ENCODE measurements at regions not wholly inside any gene's neighbourhood (a gene's known extent, or its start where the extent isn't known, plus 50 kb on each side); places are given as distances from the start of the nearest gene placed in this dataset.

DNA sequence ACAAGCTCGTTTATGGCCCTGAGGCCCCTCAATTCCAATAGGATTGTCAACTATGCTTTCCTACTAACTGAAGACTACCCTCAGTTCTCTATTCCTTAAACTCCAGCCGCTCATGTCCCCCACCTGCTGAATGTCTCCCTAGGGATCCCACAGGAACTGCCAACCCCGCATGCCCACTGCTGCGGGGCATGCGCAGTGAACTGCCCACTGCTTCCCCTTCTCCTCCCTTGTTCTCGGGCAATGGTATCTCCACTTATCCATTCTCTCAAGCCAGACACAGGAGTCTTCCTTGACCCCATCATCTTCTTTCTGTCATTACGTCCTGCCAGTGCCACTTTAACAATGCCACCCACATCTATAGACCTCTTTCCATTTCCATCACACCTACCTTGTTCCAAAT lies 90.0 kb downstream of the FGF18 start:
- no peaks in the 10 kb centered on the region for H4K20me1 ChIP-seq
- no peak for TF ChIP-seq Cebpa-rat (IDR thresholded peaks at IDR 0.05)
- no peak overlapping the region for H3K4me3 ChIP-seq
- H3K9me3 ChIP-seq: no peaks in the 10 kb centered on the region
- no peaks in the 10 kb centered on the region for H3K36me3 ChIP-seq
- H3K27me3 ChIP-seq: no peaks in the 10 kb centered on the region
- no peaks in the 10 kb centered on the region for H3K4me1 ChIP-seq
- H3K9ac ChIP-seq: no peak overlapping the region
- H3K27ac ChIP-seq: no peak overlapping the region
- H3K4me2 ChIP-seq: no peak overlapping the region

DNA sequence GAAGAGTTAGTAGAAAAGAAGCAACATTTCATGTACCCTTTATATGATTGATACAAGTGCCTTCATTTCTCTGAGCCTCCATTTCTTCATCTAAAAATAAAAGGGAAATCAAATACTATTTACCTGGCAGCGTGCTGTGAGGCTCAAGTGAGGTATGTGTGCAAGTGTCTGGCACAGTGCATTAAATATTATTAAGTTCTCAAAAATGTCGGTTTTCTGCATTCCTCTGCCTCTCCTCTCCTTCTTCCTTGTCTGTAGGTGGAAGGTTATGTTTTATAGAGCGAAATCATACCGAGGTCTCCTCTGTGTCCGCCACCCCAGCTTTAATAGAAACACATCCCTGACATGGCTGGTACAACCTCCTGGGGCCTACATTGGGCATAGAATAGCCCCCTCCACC lies 93.0 kb downstream of the FGF18 start:
- no peak overlapping the region for H3K27ac ChIP-seq
- no peak overlapping the region for H3K4me3 ChIP-seq
- H3K27me3 ChIP-seq: no peaks in the 10 kb centered on the region
- no peaks in the 10 kb centered on the region for H4K20me1 ChIP-seq
- no peak overlapping the region for H3K4me2 ChIP-seq
- H3K4me1 ChIP-seq: no peaks in the 10 kb centered on the region
- H3K9ac ChIP-seq: no peak overlapping the region
- H3K9me3 ChIP-seq: no peaks in the 10 kb centered on the region
- no peak for TF ChIP-seq Cebpa-rat (IDR thresholded peaks at IDR 0.05)
- H3K36me3 ChIP-seq: no peaks in the 10 kb centered on the region

DNA sequence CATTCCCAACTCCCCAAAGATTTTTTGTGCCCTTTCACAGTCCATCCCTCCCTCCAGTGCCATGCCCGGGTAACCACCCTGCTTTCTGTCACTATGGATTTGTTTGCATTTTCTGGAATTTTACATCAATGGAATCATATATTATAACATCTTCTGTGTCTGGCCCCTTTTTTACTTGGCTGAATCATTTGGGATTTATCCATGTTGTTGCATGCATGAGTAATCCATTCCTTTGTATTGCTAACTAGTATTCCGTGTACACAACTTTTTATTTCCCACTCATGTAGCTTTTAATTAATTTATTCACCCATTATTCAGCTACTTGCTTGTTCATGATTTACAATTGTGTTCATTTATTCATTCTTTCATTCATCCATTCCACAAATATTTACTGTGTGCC lies 94.1 kb downstream of the FGF18 start:
- no peaks in the 10 kb centered on the region for H3K27me3 ChIP-seq
- H3K9me3 ChIP-seq: no peaks in the 10 kb centered on the region
- TF ChIP-seq Cebpa-rat (IDR thresholded peaks at IDR 0.05): no peak

DNA sequence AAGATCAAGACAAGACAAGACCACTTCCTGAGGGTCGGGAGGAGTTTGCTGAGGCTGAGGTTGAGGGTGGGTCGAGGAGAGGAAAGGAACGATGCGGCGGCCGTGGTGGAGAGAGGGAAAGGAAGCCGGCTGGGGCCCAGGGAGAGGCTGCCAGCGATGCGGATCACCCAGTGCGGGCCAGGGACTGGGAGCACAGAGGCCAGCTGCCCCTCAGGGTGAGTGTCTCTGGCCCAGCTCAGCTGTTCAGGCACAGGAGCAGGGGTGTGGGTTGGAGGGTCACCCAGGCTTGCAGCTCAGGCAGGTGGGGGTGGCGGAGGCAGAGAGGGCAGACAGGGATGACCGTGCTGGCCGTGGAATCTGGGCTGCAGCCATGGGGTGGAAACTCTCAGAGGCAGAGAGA lies 99.5 kb downstream of the FGF18 start:
- Histone ChIP-seq H3K9ac (no peak overlapping the region), H3K4me3 (no peak overlapping the region), H3K9me3 (no peaks in the 10 kb centered on the region), H4K20me1 (no peaks in the 10 kb centered on the region), H3K4me2 (no peak overlapping the region), H3K27me3 (no peaks in the 10 kb centered on the region), H3K27ac (no peak overlapping the region), H3K36me3 (no peaks in the 10 kb centered on the region), H3K4me1 (no peaks in the 10 kb centered on the region)
- no peak for TF ChIP-seq Cebpa-rat (IDR thresholded peaks at IDR 0.05)

More for the DNA sequence above, 94.1 kb downstream of the FGF18 start:
- Histone ChIP-seq H3K4me2 (no peak overlapping the region), H3K9ac (no peak overlapping the region), H3K27ac (no peak overlapping the region), H3K4me3 (no peak overlapping the region), H3K36me3 (no peaks in the 10 kb centered on the region), H4K20me1 (no peaks in the 10 kb centered on the region), H3K4me1 (no peaks in the 10 kb centered on the region)

DNA sequence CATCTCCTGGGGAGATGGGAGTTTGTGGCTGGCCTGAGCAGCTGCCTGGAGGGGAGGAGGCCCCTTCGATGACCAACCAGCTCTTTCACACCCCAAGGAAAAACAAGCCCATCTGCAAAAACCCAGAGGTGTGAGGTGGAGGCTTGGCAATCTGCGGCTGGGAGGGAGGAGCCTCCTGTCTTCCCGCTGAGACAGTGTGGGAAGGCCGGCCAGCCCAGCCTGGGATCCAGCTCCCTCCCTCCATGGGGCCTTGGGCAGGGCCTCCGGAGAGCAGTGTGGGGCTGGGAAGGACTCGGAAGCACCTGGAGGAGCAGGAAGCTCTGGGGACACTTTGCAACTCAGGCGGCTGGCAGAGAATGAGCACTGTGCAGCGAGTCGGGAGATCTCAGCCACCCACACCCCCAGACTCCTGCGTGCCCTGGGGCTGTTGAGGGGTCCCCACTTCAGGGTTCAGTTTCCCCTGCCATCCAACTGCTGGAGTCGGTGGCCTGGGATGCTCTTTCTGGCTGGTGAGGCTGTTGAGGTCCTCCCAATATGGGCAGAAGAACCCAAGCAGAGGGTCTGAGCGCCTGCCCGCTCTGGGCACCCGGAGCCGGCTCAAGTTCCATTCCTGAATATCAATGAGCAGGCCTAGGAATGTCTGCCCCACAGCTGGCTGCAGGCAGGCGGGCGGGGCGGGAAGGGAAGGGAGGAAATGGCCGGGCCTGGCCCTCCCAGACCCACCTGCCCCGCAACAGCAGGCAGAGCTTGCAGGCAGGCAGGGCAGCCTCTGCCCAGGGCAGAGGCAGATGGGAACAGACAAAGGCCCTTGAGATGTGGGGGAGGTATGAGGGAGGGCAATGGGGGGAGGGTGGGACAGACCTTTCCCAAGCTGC lies 101.1 kb downstream of the FGF18 start:
- Histone ChIP-seq H3K9ac (no peak overlapping the region), H3K36me3 (no peaks in the 10 kb centered on the region), H4K20me1 (no peaks in the 10 kb centered on the region), H3K4me3 (no peak overlapping the region), H3K27me3 (no peaks in the 10 kb centered on the region), H3K4me2 (no peak overlapping the region), H3K27ac (no peak overlapping the region), H3K4me1 (no peaks in the 10 kb centered on the region), H3K9me3 (no peaks in the 10 kb centered on the region)
- no peak for TF ChIP-seq Cebpa-rat (IDR thresholded peaks at IDR 0.05)

DNA sequence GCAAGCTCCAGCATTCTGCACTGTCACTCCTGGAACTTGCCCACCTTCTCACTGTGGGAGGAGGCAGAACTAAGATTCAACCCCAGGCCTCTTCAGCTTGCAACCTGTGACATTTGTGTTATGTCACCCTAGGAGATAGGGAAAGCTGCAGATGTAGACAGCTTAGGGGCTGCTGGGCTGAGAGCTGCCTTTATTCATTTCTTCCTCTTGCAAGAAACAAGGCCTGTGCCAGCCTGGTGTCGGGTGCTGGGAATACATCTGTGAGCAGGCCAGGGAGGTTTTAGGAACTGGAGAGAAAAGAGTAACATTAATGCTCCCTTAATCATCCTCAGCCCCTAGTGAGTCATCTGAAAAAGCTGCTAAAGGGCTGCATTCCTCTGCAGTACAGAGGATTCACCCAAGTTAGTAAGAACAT lies 101.8 kb downstream of the FGF18 start:
- Histone ChIP-seq H3K9ac (no peak overlapping the region), H3K27ac (no peak overlapping the region), H3K36me3 (no peaks in the 10 kb centered on the region), H3K9me3 (no peaks in the 10 kb centered on the region), H3K4me3 (no peak overlapping the region), H3K4me2 (no peak overlapping the region), H3K27me3 (no peaks in the 10 kb centered on the region), H4K20me1 (no peaks in the 10 kb centered on the region), H3K4me1 (no peaks in the 10 kb centered on the region)
- no peak for TF ChIP-seq Cebpa-rat (IDR thresholded peaks at IDR 0.05)

DNA sequence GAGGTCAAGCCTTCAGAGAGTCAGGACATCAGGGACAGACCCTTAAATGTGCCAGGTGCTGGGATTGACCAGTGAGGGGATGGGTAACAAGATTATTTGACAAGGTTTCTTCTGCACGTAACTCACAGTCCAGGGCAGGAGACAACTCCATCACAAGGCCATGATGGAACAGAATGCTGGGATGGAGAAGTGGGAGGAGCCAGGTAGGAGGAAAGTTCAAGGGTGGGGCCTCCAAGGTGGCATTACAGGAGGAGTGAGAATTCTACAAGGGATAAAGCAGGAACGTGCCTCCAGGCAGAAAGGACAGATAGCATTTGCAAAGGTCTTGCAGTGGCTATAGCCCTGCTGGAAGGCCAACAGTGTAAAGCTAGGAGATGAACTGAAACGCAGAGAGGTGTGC lies 102.2 kb downstream of the FGF18 start:
- H3K9ac ChIP-seq: no peak overlapping the region
- H3K9me3 ChIP-seq: no peaks in the 10 kb centered on the region
- H3K36me3 ChIP-seq: no peaks in the 10 kb centered on the region
- no peaks in the 10 kb centered on the region for H3K27me3 ChIP-seq
- H3K4me1 ChIP-seq: no peaks in the 10 kb centered on the region
- H4K20me1 ChIP-seq: no peaks in the 10 kb centered on the region
- no peak overlapping the region for H3K4me2 ChIP-seq
- no peak overlapping the region for H3K27ac ChIP-seq
- no peak overlapping the region for H3K4me3 ChIP-seq
- no peak for TF ChIP-seq Cebpa-rat (IDR thresholded peaks at IDR 0.05)

DNA sequence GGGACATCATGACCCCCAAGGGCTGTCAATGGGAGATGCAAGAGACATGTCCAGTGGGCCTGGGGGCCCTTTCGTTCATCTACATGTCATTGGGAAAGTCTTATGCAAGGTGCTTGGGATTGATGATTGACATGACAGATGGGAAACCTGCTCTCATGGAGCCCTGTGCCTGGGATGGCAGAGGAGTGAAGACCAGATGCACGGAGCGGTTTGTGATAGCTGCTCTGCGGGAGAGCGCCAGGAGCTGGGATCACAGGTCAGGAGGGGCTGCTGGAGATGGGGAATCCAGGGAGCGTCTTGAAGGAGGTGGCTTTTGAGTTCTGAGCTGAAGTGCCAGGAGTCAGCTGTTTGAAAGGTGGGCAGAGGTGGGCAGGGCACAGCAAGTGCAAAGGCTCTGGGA lies 104.3 kb downstream of the FGF18 start:
- TF ChIP-seq Cebpa-rat (IDR thresholded peaks at IDR 0.05): no peak
- H3K9me3 ChIP-seq: no peaks in the 10 kb centered on the region
- no peak overlapping the region for H3K4me2 ChIP-seq

DNA sequence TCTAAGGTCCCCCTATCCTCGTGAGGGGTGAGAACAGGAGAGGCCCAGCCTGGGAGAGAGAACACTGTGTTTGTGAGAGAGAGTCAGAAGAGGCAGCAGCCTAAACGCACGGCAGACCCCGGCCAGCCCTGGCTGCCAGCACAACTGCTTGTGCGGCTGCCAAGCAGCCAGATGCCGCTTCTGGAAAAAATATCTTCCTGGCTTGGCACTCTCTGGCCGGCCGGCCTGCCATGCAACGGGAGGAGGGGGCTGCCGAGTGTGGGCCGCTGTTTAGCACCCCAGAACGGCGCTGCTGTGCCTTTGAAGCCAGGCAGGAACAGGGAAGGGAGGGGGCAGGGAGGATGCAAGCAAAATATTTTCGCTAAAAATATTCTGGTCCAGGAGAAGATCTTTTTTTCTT lies 105.0 kb downstream of the FGF18 start:
- Histone ChIP-seq H3K27me3 (no peaks in the 10 kb centered on the region), H3K9ac (no peak overlapping the region), H4K20me1 (no peaks in the 10 kb centered on the region), H3K27ac (no peak overlapping the region), H3K4me1 (no peaks in the 10 kb centered on the region), H3K9me3 (no peaks in the 10 kb centered on the region), H3K36me3 (no peaks in the 10 kb centered on the region), H3K4me2 (no peak overlapping the region), H3K4me3 (no peak overlapping the region)
- no peak for TF ChIP-seq Cebpa-rat (IDR thresholded peaks at IDR 0.05)

More for the DNA sequence above, 104.3 kb downstream of the FGF18 start:
- no peaks in the 10 kb centered on the region for H3K27me3 ChIP-seq
- H3K4me3 ChIP-seq: no peak overlapping the region
- H3K4me1 ChIP-seq: no peaks in the 10 kb centered on the region
- no peak overlapping the region for H3K9ac ChIP-seq
- no peaks in the 10 kb centered on the region for H3K36me3 ChIP-seq
- no peak overlapping the region for H3K27ac ChIP-seq
- H4K20me1 ChIP-seq: no peaks in the 10 kb centered on the region

DNA sequence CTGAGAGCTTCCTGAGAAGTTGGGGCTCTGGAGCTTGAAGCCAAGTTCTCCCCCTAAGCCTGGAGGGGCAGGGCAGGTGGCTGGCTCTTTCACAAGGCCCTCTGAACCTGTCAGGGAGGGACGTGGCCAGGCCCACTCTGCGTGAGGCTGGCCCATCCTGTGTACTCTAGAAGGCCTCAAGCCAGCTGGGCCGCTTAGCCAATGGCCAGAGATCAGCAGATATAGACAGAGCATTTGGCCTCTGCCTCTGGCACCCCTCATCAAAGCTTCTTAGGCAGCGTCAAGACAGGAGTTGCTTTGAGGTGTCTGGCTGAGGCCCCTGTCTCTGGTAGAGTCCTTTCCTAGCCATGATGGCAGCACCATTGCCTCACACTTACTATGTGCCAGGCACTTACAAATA lies 105.6 kb downstream of the FGF18 start:
- no peaks in the 10 kb centered on the region for H3K36me3 ChIP-seq
- H3K4me2 ChIP-seq: no peak overlapping the region
- H3K4me3 ChIP-seq: no peak overlapping the region
- no peak overlapping the region for H3K27ac ChIP-seq
- no peak overlapping the region for H3K9ac ChIP-seq
- H3K4me1 ChIP-seq: no peaks in the 10 kb centered on the region
- H4K20me1 ChIP-seq: no peaks in the 10 kb centered on the region
- H3K27me3 ChIP-seq: no peaks in the 10 kb centered on the region
- no peak for TF ChIP-seq Cebpa-rat (IDR thresholded peaks at IDR 0.05)
- no peaks in the 10 kb centered on the region for H3K9me3 ChIP-seq
